Activated CD8-positive, alpha-beta memory T cell treated with anti-CD3 and anti-CD28 coated beads, Interleukin-2, amount 50 U/mL, for 1 hour (primary cell): ENCODE measurements at regions not wholly inside any gene's neighbourhood (a gene's known extent, or its start where the extent isn't known, plus 50 kb on each side); places are given as distances from the start of the nearest gene placed in this dataset.
"Not testable (repeated sequence)": the region's sequence is repeated elsewhere in the genome, so short reads cannot be mapped to it uniquely, and the experiment has no call there.

ENCODE experiments used
- DNase-seq: peaks from one replicate; pipeline ENCODE4 v3.0.0-alpha.2; 2020; ENCODE audit errors: extremely low read depth

DNA sequence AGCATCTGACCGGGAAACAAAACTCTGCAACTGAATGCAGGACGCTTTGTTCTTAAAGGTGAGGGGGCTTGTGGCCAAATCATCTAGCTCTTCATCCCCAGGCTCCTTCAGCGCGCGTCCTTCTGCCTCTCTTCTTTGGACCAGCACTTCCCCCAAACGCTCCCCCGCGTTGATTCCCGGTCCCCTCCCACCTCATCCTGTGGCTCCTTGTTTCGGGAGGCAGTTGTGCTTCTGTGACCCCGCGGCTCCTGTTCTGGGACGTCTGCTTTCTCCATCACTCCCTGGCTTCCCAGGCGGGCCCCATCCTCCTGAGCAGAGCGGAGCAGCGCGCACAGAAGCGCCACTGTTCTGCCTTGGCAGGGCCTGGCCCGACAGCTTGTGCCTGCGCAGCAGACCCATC lies 109.7 kb upstream of the ZNG1E start:
- DNase-seq, result not testable (repeated sequence)

DNA sequence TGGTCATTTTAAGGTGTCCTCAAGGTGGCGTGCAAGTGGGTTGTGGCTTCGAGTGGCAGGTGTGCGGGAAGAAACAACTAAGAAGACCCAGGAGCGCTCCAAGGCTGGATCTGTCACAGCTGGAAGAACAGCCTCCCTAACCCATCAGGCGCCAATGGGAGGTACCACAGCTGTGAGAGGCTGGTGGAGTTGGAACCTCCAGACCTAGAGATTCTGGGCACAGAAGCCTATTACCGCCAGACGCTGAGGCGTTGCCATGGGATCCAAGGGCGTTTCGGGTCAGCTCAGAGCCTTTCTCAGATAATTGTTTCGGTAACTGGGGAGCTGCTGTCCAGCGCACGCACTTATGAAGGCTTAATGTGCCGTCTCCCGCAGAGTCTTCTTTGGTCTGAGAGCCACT lies 156.7 kb upstream of the ZNG1E start:
- DNase-seq, result not testable (repeated sequence)

DNA sequence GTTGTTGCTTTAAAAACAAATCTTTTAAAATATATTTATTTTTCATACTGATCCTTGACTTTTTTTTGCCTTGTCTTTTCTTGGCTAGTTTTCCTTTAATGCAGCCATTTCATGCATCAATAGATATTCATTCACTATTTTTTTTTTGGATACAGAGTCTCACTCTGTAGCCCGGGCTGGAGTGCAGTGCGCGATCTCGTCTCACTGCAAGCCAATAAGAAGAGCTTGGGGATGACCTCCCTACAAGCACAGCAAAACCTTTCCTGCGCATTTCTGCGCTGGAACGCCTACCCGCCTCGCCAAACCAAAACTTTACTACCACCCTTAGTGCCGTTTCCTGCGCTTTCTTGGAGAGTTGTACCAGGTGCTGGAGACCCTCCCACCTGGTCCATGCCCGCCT lies 161.3 kb upstream of the ZNG1E start:
- not testable (repeated sequence) for DNase-seq

DNA sequence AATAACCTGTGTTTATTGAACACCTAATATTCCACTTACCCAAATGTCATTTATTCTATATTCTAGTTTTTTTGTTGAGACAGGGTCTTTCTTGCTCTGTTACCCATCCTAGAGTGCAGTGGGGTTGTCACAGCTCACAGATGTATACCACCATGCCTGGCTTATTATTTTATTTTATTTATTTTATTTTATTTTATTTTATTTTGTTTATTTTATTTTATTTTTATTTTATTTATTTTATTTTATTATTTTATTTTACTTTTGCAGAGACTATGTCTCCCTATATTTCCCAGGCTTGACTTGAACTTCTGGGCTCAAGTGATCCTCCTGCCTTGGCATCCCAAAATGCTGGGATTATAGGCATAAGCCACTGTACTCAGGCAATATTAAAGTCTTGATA lies 167.8 kb upstream of the ZNG1E start:
- not testable (repeated sequence) for DNase-seq

DNA sequence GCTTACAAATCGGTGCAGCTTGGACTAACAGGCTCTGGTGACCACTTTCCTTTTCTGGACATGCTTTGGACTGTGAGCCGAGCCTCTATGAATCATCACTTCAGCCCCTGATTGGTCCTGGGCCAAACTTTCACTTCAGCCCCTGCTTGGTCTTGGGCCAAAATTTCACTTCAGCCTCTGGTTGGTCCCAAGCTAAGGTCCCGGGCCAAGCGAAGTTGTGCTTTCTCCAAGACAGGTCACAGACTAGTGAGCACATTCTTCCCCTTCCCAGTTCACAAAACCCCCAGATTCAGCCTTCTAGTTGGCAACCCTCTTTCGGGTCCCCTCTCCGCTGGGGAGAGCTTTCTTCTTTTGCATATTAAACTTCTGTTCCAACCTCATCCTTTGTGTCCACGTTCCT lies 171.0 kb upstream of the ZNG1E start:
- DNase-seq, result not testable (repeated sequence)

DNA sequence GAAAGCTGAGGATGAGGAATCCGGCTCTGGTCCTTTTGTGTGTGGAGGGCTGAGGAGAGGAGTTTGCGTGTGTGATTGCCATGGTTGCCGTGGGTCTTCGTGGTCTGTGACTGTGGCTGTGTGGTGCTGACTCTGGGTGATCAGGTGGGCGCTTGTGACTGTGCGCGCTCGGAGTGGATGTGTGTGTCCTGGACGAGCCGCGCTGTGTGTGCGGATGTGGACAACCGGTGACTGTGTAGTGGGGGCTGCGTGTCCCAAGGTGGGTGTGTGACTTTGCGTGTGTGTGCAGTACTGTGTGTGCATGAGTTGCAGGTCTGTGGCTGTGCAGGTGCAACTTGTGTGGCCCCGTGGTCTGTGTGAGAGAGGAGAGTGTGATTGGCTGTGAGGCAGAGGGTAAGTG lies 172.0 kb upstream of the ZNG1E start:
- not testable (repeated sequence) for DNase-seq

DNA sequence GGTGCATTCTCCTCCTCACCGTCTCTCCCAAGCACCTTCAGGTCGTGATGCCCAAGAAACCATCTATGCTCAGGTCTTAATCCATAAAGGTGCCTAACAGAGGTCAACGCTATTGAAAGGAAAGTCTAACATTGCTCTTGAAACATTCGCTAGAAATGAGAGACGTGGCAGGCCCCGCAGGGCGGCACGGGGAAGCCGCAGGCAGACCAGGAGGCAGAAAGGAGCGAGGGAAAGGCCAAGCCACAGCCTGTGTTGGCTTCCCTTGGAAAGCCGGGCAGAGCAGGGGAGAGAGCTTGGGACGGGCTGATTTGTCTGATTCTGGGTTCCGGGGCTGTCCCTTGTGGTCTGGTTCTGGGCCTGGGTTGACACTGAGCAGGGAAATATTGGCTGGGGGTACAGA lies 192.8 kb upstream of the ZNG1E start:
- DNase-seq, result not testable (repeated sequence)

DNA sequence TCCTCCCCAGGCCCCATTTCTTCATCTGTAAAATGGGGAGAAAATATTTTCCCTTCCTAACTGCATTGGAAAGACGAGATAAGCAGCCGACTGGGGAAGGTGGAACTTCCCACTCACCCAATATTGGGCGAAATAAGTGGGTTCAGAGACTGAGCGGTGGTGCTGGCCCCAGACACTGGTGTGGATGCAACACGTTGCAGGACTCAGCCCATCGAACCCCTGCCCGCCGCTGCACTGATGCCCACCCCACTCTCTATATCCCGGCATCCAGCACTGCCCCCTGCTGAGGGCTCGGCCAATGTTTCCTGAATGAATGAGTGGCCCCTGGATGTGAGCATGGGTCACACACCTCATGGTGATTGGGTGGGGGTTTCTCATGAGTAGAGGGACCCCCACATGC lies 194.4 kb upstream of the ZNG1E start:
- DNase-seq, result not testable (repeated sequence)

DNA sequence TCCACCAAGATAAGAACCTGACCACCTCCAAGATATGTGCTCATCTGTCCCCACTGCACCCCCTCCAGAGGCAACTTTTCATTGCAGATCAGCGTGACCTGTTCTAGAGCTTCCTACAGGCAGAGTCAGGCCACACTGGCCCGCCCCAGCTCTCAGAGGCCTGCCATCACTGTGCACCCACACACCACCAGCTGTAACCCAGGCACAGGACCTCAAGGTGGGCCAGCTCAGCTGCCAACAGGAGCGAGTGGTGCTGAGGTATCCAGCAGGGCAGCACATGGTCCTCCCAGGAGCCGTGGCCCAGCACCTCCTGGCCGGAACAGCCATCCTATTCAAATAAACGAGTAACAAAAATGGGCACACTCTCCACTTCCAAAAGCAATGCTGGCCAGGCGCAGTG lies 189.9 kb upstream of the FOXD4L5 start:
- DNase-seq, result not testable (repeated sequence)

DNA sequence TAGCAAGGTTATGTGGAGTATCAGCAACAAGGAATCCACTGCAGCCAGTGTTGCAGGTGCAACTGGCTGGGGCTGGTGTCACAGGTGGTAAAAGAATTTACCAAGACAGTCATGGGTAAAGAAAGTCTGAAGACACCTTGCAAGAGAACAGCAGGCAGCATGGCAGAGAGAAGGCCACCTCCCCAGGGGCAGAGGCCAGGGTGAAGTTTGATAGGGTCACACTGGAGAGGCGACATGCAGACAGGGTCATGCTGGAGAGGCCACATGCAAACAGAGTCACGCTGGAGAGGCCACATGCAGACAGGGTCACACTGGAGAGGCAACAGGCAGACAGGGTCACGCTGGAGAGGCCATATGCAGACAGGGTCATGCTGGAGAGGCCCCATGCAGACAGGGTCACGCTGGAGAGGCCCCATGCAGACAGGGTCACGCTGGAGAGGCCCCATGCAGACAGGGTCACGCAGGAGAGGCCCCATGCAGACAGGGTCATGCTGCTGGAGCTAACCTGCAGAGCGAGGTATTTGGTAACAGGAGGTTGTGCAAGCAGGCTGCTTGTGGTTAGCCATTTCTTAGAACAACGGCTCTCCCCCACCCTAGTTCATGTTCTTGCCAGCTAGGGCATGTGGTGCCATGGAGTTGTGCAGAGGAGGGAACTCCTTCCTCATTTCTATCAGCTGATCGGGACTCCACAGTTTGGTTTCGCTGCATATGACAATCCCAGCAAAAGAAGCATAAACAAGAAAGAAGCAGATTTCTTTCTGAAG lies 188.2 kb upstream of the FOXD4L5 start:
- not testable (repeated sequence) for DNase-seq

DNA sequence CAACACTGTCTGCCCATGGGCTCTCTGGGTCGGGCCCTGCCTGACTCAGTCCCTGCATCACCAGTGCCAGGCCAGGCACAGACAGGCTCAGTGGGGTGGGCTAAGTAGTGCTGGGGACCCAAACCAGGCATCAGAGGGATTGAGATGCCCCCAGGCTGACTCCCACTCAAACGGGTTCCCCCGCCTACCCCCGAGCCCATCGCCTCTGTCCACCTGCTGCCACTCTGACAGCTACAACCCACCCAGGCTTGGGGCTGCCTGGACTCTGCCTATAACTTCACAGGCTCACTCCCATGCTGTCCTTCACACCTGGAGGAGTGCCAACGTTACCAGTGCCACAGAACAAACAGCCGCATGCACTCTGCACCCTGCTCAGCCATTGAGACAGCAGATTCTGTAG lies 186.1 kb upstream of the FOXD4L5 start:
- DNase-seq, result not testable (repeated sequence)

DNA sequence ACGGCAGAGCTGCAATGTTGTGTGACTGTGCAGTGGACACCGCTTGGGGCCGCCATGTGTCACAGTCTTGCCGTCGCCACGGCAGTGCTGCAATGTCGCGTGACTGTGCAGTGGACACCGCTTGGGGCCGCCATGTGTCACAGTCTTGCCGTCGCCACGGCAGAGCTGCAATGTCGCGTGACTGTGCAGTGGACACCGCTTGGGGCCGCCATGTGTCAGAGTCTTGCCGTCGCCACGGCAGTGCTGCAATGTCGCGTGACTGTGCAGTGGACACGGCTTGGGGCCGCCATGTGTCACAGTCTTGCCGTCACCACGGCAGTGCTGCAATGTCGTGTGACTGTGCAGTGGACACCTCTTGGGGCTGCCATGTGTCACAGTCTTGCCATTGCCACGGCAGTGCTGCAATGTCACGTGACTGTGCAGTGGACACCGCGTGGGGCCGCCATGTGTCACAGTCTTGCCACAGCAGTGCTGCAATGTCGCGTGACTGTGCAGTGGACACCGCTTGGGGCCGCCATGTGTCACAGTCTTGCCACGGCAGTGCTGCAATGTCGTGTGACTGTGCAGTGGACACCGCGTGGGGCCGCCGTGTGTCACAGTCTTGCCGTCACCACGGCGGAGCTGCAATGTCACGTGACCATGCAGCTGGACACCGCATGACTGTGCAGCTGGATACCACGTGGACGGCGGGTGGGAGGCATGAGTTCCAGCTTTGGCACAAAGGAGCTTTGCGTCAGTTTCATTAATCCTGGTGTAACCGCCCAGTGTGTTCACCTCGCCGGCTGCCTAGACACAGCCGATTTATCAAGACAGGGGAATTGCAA lies 182.1 kb upstream of the FOXD4L5 start:
- not testable (repeated sequence) for DNase-seq

DNA sequence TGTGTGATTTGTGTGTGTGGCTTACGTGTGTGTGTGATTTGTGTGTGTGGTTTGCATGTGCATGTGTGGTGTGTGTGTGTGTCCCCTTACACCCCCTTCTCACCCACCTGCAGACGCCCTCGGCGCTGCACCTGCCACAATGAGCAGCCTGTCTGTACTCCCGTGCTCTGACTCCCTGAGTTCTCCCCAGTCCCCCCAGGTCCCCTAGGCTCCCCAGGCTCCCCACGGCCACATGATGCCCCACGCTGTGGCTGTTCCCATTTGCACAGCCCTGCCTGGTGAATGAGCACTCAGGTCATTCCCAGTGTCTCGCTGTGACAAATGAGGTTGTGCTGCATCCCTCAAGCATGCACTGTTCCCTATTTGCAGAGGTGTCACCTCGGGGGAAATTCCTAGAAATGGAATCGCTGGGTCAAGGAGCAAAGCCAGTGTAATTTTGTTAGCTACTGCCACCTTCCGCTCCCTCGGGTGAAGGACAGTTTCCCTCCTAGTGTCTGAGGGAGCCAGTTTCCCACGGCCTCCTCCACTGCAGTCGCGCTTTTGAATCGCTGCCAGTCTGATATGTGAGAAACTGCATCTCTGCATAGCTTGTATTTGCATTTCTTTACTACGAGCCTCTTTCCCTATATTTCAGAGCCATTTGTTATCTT lies 180.4 kb upstream of the FOXD4L5 start:
- not testable (repeated sequence) for DNase-seq

DNA sequence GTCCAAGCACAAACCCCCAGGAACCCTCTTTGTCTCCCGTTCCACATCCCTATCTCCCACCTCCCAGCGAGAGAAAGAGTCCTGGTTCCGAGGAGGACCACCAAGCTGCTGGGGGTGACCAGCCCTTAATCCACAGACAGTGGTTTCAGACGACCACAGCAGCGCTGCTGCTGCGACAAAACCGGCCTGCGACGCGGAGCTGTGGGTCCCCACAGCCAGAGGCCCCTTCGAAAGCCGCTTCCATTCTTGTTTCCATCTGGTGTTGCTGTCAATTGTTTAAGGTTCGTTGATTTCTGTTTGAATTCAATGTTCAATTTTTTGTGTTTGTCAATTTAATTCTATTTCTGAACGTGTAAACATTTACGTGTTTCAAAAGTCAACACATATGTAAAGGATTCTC lies 177.5 kb upstream of the FOXD4L5 start:
- DNase-seq, result not testable (repeated sequence)

DNA sequence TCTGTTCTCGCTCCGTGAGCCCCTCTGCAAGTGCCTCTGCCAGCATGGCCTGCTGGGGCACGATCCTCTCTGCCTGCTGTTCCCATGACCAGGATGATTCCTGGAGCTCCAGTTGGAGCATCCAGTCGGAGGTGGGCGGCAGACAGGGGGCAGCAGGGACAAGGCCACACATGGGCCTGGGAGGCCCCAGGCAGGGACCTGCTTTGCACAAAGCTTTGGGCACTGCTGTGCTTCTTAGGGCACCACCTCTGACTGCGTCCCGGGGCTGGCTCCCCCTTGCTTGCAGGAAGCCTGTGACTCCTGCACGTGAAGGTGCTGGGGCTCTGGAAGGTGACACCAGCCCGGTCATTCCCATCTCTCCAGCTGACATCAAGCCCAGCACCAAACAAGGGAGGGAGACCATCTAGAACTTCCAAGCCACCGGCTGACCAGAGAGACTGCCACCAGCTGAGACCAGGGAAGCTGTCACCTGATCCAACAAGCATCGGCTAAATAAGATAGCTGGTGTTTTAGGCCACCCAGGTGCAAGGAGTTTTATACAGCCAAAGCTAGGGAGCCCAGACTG lies 174.8 kb upstream of the FOXD4L5 start:
- no peak for DNase-seq

DNA sequence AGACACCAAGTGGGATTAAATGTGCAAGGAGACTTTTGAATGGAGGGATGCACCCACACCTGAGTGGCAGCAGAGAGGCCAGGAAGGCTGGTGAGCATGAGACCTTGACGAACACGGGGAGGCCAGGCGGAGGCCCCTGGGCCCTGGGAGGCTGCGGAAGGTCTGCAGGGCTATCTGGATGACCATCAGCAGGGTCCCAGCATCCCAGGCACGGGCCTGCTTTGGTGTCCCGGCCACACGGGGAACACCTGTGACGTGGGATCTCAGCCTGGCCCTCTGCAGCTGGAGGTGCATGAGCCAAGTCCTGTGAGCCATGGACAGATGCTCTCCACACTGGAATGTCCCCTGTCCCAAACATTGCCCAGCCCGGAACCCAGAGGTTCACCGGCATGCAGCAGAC lies 174.0 kb upstream of the FOXD4L5 start:
- no peak for DNase-seq

DNA sequence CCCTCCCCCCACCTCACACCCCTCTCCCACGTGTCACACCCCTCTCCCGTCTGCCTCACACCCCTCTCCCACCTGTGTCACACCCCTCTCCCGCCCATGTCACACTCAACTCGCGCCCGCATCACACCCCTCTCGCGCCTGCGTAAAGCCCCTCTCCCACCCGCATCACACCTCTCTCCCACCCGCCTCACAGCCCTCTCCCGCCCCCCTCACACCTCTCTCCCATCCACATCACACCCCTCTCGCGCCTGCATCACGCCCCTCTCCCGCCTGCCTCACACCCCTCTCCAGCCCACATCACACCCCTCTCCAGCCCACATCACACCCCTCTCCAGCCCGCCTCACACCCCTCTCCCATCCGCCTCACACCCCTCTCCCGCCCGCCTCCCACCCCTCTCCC lies 173.5 kb upstream of the FOXD4L5 start:
- DNase-seq, result no peak

DNA sequence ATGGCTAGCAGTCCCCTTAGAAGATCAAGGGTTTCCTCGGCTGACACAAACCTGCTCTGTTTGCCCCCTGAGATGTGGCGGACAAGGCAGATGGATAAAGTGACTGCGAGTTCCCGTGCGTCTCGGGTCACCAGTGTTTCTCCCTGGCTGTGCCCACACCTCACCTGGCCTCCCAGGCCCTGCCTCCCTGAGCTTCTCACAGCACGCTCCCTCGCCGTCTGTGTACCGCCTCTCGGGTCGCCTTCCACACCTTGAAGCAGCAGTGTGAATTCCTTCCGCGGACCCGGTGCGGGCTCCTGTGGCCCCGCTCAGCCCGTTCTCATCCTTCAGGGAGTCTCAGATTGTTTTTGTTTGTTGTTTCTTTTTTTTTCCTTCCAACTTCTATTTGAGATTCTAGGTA lies 172.0 kb upstream of the FOXD4L5 start:
- not testable (repeated sequence) for DNase-seq

DNA sequence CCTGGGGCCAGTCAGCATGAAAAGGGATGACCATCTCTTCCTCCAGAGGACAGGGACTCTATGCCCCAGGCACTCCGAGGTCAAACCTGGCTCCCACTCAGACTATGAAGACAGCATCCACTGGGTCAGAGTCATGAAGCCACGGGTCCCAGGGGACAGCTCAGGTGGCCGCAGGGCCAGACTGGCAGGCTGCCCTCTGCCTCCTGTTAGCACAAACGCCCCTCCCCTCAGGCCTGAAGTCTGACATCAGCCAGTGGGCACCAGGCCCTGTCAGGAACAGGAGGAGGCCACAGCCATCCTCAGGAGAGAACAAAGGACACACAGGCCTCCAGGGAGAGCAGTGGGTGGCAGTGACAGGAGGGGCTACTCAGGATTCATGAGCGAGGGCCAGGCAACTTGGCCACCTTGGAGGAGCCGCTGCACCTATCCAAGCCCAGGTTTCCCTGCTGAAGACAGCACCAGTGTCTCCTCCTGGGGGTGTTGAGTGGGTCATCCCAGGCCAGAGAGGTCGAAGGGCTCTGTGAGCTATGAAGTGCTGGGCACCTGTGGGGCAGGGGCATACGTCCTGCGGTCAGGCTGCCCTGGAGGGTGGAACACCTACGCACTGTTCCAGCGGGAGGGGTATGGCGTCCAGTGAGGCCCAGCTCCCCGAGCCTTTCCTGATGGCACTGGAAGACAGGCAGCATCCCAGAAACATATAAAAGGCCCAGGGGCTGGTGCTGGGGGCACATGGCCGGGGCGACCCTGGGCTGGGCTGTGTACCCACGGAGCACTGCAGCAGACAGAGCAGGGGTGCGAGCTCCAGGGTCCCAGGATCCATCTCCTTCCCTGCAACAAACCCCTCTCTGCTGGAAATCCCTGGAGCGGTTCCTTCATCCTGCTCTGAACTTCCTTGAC lies 171.0 kb upstream of the FOXD4L5 start:
- not testable (repeated sequence) for DNase-seq

DNA sequence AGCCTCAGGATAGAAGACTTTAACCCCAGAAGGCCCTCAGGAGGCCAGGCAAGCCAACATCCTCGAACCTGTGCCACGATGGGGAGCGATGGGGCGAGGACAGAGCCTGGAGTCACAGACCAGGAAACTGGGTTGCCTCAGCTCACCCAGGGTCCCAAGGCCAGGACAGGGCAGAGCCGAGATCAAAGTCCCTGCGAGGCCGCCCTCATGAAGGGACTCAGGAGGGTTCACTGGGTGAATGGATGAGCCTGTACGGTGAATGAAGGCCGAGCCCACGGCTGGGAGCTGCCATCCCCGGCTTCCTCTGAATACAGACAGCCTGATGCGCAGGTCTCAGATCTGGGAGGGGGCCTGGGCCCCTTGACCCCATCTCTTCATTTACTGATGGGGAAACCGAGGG lies 170.1 kb upstream of the FOXD4L5 start:
- DNase-seq, result not testable (repeated sequence)

DNA sequence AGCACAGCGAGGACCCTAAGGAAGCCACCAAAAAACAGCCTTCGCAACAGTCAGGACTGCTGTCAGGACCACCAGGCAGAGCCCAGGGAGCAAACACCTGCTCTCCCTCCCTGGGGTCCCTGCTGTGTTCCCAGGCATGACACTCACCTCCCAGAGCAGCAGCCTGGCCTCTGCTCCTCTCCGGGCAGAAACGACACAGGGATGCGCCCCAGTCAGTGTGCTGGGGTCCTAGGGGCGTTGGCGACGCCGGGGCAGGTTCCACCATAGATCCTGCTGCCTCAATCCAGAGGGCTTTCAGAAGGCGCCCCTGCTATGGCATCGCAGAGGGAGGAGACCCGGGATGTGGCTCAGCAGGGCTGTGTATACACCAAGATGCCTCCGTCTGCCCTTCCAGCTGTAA lies 169.7 kb upstream of the FOXD4L5 start:
- DNase-seq, result not testable (repeated sequence)
